Lung (tissue), 11 donors: ENCODE measurements at regions not wholly inside any gene's neighbourhood (a gene's known extent, or its start where the extent isn't known, plus 50 kb on each side); places are given as distances from the start of the nearest gene placed in this dataset.

Experiments used
- ATAC-seq: fragments of 200-7000 bp; cut with Tn5 transposase; one replicate; pipeline ENCODE4 v1.9.1; 2020; ENCODE audit warnings: moderate number of reproducible peaks; ENCODE audit not compliant: insufficient read depth, low FRiP score
- DNase-seq, 3 donors: peaks; one replicate each; pipeline ENCODE4 v3.0.0-alpha.2; 2013 to 2017
- H3K27ac ChIP-seq, 2 donors: one replicate each; pipeline ENCODE4 v1.5.1; 2013; ENCODE audit warnings: mild to moderate bottlenecking in 2 of 2, moderate library complexity in 2 of 2, control low read depth in 1 of 2, inconsistent platforms in 1 of 2, low read depth in 1 of 2, low read length in 1 of 2
- H3K27me3 ChIP-seq, 3 donors: one replicate each; pipeline ENCODE4 v1.5.1; 2013; ENCODE audit warnings: low read length in 2 of 3; ENCODE audit not compliant: control insufficient read depth in 3 of 3, insufficient read depth in 3 of 3
- H3K36me3 ChIP-seq, 4 donors: one replicate each; pipeline ENCODE4 v1.5.1; 2013; ENCODE audit warnings: low read length in 4 of 4, mild to moderate bottlenecking in 1 of 4, moderate library complexity in 1 of 4; ENCODE audit not compliant: control insufficient read depth in 4 of 4, insufficient read depth in 4 of 4
- H3K4me1 ChIP-seq, 5 donors: one replicate each; pipeline ENCODE4 v1.5.1; 2013; ENCODE audit warnings: low read length in 5 of 5, mild to moderate bottlenecking in 2 of 5, moderate library complexity in 1 of 5; ENCODE audit not compliant: control insufficient read depth in 5 of 5, insufficient read depth in 5 of 5
- H3K4me3 ChIP-seq: one replicate; pipeline ENCODE4 v1.5.1; 2013; ENCODE audit warnings: mild to moderate bottlenecking, control low read depth, moderate library complexity
- H3K9ac ChIP-seq, 2 donors: one replicate each; pipeline ENCODE4 v1.5.1; 2013; ENCODE audit warnings: low read length in 2 of 2, control low read depth in 1 of 2; ENCODE audit not compliant: insufficient read depth in 1 of 2
- H3K9me3 ChIP-seq, 4 donors: one replicate each; pipeline ENCODE4 v1.5.1; 2013; ENCODE audit warnings: low read length in 3 of 4, mild to moderate bottlenecking in 1 of 4, moderate library complexity in 1 of 4; ENCODE audit not compliant: control insufficient read depth in 4 of 4, insufficient read depth in 3 of 4
- WGBS, 2 donors: extraction: QIAGEN DNeasy Blood & Tissue Kit; methylation state at CpG; one replicate each; pipeline ENCODE4 v1.1.7; 2013; 5-methylcytosine and 5-hydroxymethylcytosine counted together
- TF ChIP-seq, protein P1 (sequence below): IDR thresholded peaks from 2 replicates; pipeline ENCODE4 v1.5.1; 2012; ENCODE audit warnings: mild to moderate bottlenecking; ENCODE audit errors: control extremely low read depth, extremely low read depth
- donor health status: control.
- donor health status: control.
- donor health status: Bipolar disorder and iron deficiency.
- donor health status: healthy.
- donor health status: DM: yes; HTN: yes; CAD: no.

- Histone ChIP-seq H3K27ac (no peak overlapping the region), H3K4me3 (no peak overlapping the region), H3K9ac (no peak overlapping the region), H3K4me1 (no peaks in the 10 kb centered on the region), H3K9me3 (peaks cover 0 to 2% (median 0%) of the 10 kb centered on the region in 4 donors), H3K27me3 (no peaks in the 10 kb centered on the region), H3K36me3 (no peaks in the 10 kb centered on the region)
- no peak for ATAC-seq
- 64 to 77% methylated on average over 3 of the region's 3 CpGs for WGBS, 2 donors
- TF ChIP-seq, protein P1, sequence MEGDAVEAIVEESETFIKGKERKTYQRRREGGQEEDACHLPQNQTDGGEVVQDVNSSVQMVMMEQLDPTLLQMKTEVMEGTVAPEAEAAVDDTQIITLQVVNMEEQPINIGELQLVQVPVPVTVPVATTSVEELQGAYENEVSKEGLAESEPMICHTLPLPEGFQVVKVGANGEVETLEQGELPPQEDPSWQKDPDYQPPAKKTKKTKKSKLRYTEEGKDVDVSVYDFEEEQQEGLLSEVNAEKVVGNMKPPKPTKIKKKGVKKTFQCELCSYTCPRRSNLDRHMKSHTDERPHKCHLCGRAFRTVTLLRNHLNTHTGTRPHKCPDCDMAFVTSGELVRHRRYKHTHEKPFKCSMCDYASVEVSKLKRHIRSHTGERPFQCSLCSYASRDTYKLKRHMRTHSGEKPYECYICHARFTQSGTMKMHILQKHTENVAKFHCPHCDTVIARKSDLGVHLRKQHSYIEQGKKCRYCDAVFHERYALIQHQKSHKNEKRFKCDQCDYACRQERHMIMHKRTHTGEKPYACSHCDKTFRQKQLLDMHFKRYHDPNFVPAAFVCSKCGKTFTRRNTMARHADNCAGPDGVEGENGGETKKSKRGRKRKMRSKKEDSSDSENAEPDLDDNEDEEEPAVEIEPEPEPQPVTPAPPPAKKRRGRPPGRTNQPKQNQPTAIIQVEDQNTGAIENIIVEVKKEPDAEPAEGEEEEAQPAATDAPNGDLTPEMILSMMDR, result no peak
- DNase-seq, result no peak
These were observed 372.0 kb downstream of the GPAM start for GRCh38 chr10:111811517-111811916.

DNA sequence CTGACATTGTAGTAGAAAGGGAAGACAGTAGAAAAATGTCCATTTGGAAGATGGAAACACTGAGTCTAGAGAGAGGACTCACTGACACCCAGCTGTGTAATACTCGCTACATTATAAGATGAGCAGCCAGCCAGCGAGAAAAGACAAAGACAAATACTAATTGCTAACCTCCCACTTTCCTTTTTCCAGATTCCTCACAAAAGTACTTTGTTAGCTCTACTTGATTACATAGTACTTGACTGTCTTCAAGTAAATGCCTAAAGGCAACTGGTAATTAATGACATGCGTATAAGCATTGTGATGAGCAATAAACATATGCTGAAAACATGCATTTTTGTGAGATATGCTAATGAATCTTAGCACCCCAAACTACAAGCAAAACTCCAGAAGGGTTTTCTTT is 363.1 kb downstream of the GPAM start:
- Histone ChIP-seq H3K4me3 (no peak overlapping the region), H3K9ac (no peak overlapping the region), H3K36me3 (no peaks in the 10 kb centered on the region), H3K27me3 (no peaks in the 10 kb centered on the region), H3K9me3 (no peaks in the 10 kb centered on the region), H3K27ac (no peak overlapping the region), H3K4me1 (no peaks in the 10 kb centered on the region)
- DNase-seq, result no peak
- no peak for ATAC-seq
- WGBS, 2 donors, result 90 to 94% methylated on average over 3 of the region's 3 CpGs
- TF ChIP-seq, protein P1, result no peak

DNA sequence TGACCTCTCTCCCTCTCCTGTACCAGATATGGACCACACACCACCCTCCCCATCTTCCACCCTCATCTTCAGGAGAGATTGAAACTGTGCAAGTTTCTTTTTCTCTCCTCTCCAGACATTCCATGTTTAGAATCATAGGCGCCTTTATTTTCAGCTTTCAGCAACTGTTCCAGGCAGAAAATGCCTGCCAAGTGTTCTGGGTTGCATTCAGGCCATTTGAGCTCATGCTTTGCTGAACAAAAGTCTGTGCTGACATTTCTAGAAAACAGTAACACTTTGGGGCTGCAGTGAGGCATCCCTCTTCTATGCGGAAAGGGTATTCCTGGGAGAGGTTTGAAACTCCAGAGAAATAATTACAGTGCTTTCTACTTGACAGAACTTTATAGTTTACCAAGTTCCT is 361.7 kb downstream of the GPAM start:
- Histone ChIP-seq H3K9ac (no peak overlapping the region), H3K4me1 (no peaks in the 10 kb centered on the region), H3K36me3 (no peaks in the 10 kb centered on the region), H3K4me3 (no peak overlapping the region), H3K27ac (no peak overlapping the region), H3K9me3 (no peaks in the 10 kb centered on the region), H3K27me3 (no peaks in the 10 kb centered on the region)
- WGBS, 2 donors, result 92 to 95% methylated on average over 2 of the region's 2 CpGs
- DNase-seq (no peak), ATAC-seq (no peak)
- TF ChIP-seq, protein P1, result no peak

DNA sequence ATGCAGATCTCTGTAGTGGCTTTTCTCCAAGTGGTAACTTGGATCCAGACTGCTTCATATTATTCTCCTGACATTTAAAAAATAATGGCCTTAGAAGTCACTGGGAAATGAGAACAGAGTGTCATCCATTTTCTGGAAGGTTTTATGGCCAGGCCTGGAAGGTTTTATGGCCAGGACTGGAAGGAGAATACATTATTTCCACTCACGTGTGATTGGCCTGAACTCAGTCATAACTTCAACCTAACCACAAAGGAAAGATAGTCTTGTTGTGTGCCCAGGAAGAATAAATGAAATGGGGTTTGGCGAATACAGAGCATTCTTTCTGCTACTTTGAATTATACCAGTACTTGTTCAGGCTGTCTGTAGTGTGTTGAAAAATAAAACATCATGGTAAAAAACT is 360.9 kb downstream of the GPAM start:
- ATAC-seq (no peak), DNase-seq (no peak)
- H3K4me3 ChIP-seq, result no peak overlapping the region
- H3K9me3 ChIP-seq, result no peaks in the 10 kb centered on the region
- TF ChIP-seq, protein P1, result no peak
- no peaks in the 10 kb centered on the region for H3K4me1 ChIP-seq
- H3K9ac ChIP-seq, result no peak overlapping the region
- H3K36me3 ChIP-seq, result no peaks in the 10 kb centered on the region
- no peak overlapping the region for H3K27ac ChIP-seq
- 55 to 74% methylated on average over 2 of the region's 2 CpGs for WGBS, 2 donors
- H3K27me3 ChIP-seq, result no peaks in the 10 kb centered on the region
